Thoracic aorta (tissue), 2 donors: ENCODE measurements at regions not wholly inside any gene's neighbourhood (a gene's known extent, or its start where the extent isn't known, plus 50 kb on each side); places are given as distances from the start of the nearest gene placed in this dataset.
"Not testable (repeated sequence)": the region's sequence is repeated elsewhere in the genome, so short reads cannot be mapped to it uniquely, and the experiment has no call there.

Experiments used
- ATAC-seq: fragments of 150-250 bp; one replicate; pipeline ENCODE4 v1.8.0; 2017; ENCODE audit warnings: low read depth; ENCODE audit not compliant: insufficient number of reproducible peaks, low FRiP score
- DNase-seq: peaks from one replicate; pipeline ENCODE4 v3.0.0-alpha.2; 2020; ENCODE audit warnings: low spot score
- H3K27ac ChIP-seq, 2 donors: fragments of 200-600 bp; sonication (generic); 1 replicate in 1 of 2; 2 replicates in 1 of 2; pipeline ENCODE4 v1.5.1; 2016; ENCODE audit warnings: mild to moderate bottlenecking in 2 of 2, moderate library complexity in 2 of 2
- H3K27me3 ChIP-seq: fragments of 200-600 bp; sonication (generic); replicated peaks from 2 replicates; pipeline ENCODE4 v1.6.0; 2016; ENCODE audit warnings: mild to moderate bottlenecking; ENCODE audit not compliant: insufficient read depth
- H3K36me3 ChIP-seq: fragments of 200-600 bp; sonication (generic); one replicate; pipeline ENCODE4 v1.5.1; 2016
- H3K4me1 ChIP-seq, 2 donors: fragments of 200-600 bp; sonication (generic); 1 replicate in 1 of 2; 2 replicates in 1 of 2; pipeline versions ENCODE4 v1.5.1 to v1.6.0; 2016; ENCODE audit warnings: low read depth in 2 of 2, mild to moderate bottlenecking in 1 of 2; ENCODE audit not compliant: control insufficient read depth in 1 of 2
- H3K4me3 ChIP-seq: fragments of 200-600 bp; sonication (generic); 2 replicates; pipeline ENCODE4 v1.5.1; 2016; ENCODE audit warnings: mild to moderate bottlenecking
- H3K9me3 ChIP-seq: fragments of 200-600 bp; sonication (generic); 2 replicates; pipeline ENCODE4 v1.5.1; 2016
- CTCF ChIP-seq: fragments of 200-600 bp; sonication (generic); IDR thresholded peaks from one replicate; pipeline ENCODE4 v1.5.1; 2019; ENCODE audit warnings: antibody characterized with exemption

- no peak overlapping the region for H3K27ac ChIP-seq
- H3K4me1 ChIP-seq = no peaks in the 10 kb centered on the region
- H3K9me3 ChIP-seq = no peaks in the 10 kb centered on the region
- DNase-seq (no peak), ATAC-seq (no peak)
- TF ChIP-seq CTCF = no peak
- H3K36me3 ChIP-seq = no peaks in the 10 kb centered on the region
- H3K4me3 ChIP-seq = no peak overlapping the region
- no peaks in the 10 kb centered on the region for H3K27me3 ChIP-seq
These were observed 449.1 kb upstream of the NDST4 start for GRCh38 chr4:115562506-115562905.

- H3K9me3 ChIP-seq = no peaks in the 10 kb centered on the region
- no peaks in the 10 kb centered on the region for H3K27me3 ChIP-seq
- no peak overlapping the region for H3K27ac ChIP-seq
- ATAC-seq (no peak), DNase-seq (no peak)
- H3K4me3 ChIP-seq = no peak overlapping the region
- no peaks in the 10 kb centered on the region for H3K36me3 ChIP-seq
- H3K4me1 ChIP-seq = no peaks in the 10 kb centered on the region
- no peak for TF ChIP-seq CTCF
These were observed 434.7 kb upstream of the NDST4 start for GRCh38 chr4:115548123-115548522.

- Histone ChIP-seq H3K27me3 (no peaks in the 10 kb centered on the region), H3K4me3 (no peak overlapping the region), H3K9me3 (no peaks in the 10 kb centered on the region), H3K27ac (no peak overlapping the region), H3K36me3 (no peaks in the 10 kb centered on the region), H3K4me1 (no peaks in the 10 kb centered on the region)
- TF ChIP-seq CTCF = peak; percentile 17
- no peak for DNase-seq
- no peak for ATAC-seq
These were observed 424.0 kb upstream of the NDST4 start for GRCh38 chr4:115537387-115537786.

GRCh38 chr4:115529126-115529525, 415.7 kb upstream of the NDST4 start:
- TF ChIP-seq CTCF = no peak
- no peak for ATAC-seq
- DNase-seq = no peak
- H3K9me3 ChIP-seq = no peaks in the 10 kb centered on the region
- H3K36me3 ChIP-seq = no peaks in the 10 kb centered on the region
- H3K4me1 ChIP-seq = no peaks in the 10 kb centered on the region
- H3K27me3 ChIP-seq = no peaks in the 10 kb centered on the region
- no peak overlapping the region for H3K27ac ChIP-seq
- H3K4me3 ChIP-seq = no peak overlapping the region

GRCh38 chr4:115519476-115519875, 406.1 kb upstream of the NDST4 start:
- not testable (repeated sequence) for H3K27ac ChIP-seq, H3K27me3 ChIP-seq, ATAC-seq, H3K36me3 ChIP-seq, H3K4me3 ChIP-seq, H3K9me3 ChIP-seq, DNase-seq, H3K4me1 ChIP-seq

GRCh38 chr4:115515772-115516171, 402.4 kb upstream of the NDST4 start:
- Histone ChIP-seq H3K27ac (no peak overlapping the region), H3K4me1 (no peaks in the 10 kb centered on the region), H3K9me3 (no peaks in the 10 kb centered on the region), H3K36me3 (no peaks in the 10 kb centered on the region), H3K27me3 (no peaks in the 10 kb centered on the region), H3K4me3 (no peak overlapping the region)
- ATAC-seq (no peak), DNase-seq (no peak)
- TF ChIP-seq CTCF = no peak
